ENCODE measurements at regions not wholly inside any gene's neighbourhood (a gene's known extent, or its start where the extent isn't known, plus 50 kb on each side); places are given as distances from the start of the nearest gene placed in this dataset.

DNA sequence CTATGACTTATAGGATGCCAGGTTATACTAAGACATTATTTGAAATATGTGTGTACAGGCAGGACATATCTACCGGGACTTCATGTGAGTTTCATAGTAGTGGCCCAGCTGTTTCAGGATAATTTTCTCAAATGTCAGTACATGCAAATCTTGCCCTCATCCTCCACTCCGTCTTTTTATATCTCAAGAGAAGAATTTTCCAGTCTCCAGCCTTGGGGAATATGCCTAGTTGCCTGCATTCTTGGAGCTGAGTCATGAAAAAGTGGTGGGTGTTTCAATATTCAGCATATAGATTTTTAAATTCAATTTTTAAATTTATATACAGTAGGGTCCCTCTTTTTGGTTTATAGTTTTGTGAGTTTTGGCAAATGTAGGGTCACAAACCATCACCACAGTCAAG, 236.7 kb downstream of the OTUD1 start:
- Histone ChIP-seq H3K9me3 (no peaks in the 10 kb centered on the region), H3K4me3 (no peak overlapping the region), H3K4me1 (no peaks in the 10 kb centered on the region), H3K27me3 (no peaks in the 10 kb centered on the region), H3K36me3 (no peaks in the 10 kb centered on the region), H3K27ac (no peak overlapping the region)
- no peak for DNase-seq
- no peak for TF ChIP-seq POLR2A (IDR thresholded peaks at IDR 0.05)

DNA sequence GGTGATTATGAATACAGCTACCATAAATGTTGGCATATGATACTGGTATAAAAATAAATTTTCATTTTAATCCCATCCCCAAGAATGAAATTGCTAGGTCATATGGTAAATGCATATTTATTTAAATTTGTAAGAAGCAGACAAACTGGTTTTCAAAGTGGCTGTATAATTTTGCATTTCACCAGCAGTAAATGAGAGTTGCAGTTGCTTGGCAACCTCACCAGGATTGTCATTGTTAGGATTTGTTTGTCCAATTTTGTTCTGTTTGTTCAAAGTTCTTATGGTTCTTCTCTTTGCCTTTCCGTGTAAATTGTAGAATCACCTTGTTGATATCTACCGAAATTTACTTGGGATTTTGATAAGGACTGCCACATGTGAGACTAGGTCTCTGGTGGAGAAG, 237.4 kb downstream of the OTUD1 start:
- H3K4me1 ChIP-seq, result no peaks in the 10 kb centered on the region

DNA sequence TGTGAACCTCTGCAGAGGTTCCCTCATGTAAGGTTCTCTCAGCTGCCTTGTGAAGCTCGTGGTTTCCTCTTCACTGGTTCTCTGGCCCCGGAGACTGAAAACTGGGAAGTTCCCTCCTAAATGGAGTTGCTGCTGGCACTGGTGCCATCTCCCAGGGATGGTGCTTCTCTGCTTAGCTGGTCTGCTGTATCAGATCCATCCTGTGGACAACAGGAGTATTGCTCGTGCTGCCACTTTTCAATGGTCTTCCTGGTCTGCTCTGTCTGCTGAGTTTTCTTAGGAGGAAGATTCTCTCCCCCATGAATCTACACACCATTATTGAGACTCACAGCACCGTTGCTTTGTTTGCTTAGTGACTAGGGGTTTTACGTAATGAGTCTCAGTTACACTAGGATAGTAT, 247.8 kb downstream of the OTUD1 start:
- no peak for DNase-seq
- Histone ChIP-seq H3K4me3 (no peak overlapping the region), H3K27me3 (no peaks in the 10 kb centered on the region), H3K9me3 (no peaks in the 10 kb centered on the region), H3K27ac (no peak overlapping the region), H3K4me1 (no peaks in the 10 kb centered on the region), H3K36me3 (no peaks in the 10 kb centered on the region)
- TF ChIP-seq, protein P1, sequence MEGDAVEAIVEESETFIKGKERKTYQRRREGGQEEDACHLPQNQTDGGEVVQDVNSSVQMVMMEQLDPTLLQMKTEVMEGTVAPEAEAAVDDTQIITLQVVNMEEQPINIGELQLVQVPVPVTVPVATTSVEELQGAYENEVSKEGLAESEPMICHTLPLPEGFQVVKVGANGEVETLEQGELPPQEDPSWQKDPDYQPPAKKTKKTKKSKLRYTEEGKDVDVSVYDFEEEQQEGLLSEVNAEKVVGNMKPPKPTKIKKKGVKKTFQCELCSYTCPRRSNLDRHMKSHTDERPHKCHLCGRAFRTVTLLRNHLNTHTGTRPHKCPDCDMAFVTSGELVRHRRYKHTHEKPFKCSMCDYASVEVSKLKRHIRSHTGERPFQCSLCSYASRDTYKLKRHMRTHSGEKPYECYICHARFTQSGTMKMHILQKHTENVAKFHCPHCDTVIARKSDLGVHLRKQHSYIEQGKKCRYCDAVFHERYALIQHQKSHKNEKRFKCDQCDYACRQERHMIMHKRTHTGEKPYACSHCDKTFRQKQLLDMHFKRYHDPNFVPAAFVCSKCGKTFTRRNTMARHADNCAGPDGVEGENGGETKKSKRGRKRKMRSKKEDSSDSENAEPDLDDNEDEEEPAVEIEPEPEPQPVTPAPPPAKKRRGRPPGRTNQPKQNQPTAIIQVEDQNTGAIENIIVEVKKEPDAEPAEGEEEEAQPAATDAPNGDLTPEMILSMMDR (IDR thresholded peaks at IDR 0.05), result no peak
- TF ChIP-seq POLR2A (IDR thresholded peaks at IDR 0.05), result no peak

More for the DNA sequence above, 237.4 kb downstream of the OTUD1 start:
- Histone ChIP-seq H3K27ac (no peak overlapping the region), H3K36me3 (no peaks in the 10 kb centered on the region), H3K9me3 (no peaks in the 10 kb centered on the region), H3K27me3 (no peaks in the 10 kb centered on the region), H3K4me3 (no peak overlapping the region)
- no peak for TF ChIP-seq POLR2A (IDR thresholded peaks at IDR 0.05)
- TF ChIP-seq, protein P1 (IDR thresholded peaks at IDR 0.05), result no peak
- DNase-seq, result no peak

DNA sequence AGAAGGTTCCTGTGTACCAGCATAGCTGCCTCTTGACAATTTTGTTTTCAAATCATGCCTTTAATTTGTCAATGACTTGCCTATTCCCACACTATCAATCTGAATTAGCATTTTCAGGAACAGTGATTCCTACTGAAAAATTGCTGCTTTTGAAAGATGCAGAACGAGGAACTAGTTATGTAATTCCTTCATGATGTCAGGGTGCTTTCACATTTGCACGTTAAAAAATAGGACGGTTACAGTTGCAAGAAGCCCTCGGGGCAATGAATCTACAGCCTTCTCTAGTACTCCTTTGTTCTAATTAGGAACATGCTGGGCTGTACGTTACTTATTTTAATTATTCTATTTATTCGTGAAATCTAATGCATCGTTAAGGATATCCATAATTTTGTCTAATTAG, 253.9 kb downstream of the OTUD1 start:
- TF ChIP-seq, protein P1 (IDR thresholded peaks at IDR 0.05), result no peak
- TF ChIP-seq POLR2A (IDR thresholded peaks at IDR 0.05), result no peak
- H3K9me3 ChIP-seq, result no peaks in the 10 kb centered on the region
- no peak for DNase-seq
- no peak overlapping the region for H3K4me3 ChIP-seq
- H3K27me3 ChIP-seq, result peaks cover 0 to 10% of the 10 kb centered on the region in 2 donors
- no peaks in the 10 kb centered on the region for H3K36me3 ChIP-seq
- H3K27ac ChIP-seq, result no peak overlapping the region
- no peaks in the 10 kb centered on the region for H3K4me1 ChIP-seq

DNA sequence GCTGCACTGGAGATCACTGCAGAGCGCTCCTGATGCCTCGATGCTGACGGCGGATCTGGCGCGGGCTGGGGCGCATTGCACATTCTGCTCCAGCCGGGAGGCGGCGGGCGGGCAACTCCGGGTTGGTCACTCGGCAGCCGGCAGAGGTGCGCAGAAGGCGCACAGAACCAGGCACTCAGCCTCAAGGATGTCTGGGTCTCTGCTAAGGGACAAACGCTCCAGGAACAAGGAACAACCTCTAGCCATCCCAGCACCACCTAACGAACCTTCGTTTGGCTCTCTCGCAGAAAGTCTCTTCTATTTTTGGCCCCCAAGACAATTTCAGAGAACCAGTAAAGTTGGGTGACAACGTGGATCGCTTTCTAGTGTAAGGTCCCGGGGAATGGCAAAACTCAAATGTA, 254.6 kb downstream of the OTUD1 start:
- Histone ChIP-seq H3K27ac (no peak overlapping the region), H3K4me1 (no peaks in the 10 kb centered on the region), H3K27me3 (peaks cover 0 to 10% of the 10 kb centered on the region in 2 donors), H3K4me3 (no peak overlapping the region), H3K9me3 (no peaks in the 10 kb centered on the region), H3K36me3 (no peaks in the 10 kb centered on the region)
- TF ChIP-seq POLR2A (IDR thresholded peaks at IDR 0.05), result no peak
- TF ChIP-seq, protein P1 (IDR thresholded peaks at IDR 0.05), result no peak
- no peak for DNase-seq

DNA sequence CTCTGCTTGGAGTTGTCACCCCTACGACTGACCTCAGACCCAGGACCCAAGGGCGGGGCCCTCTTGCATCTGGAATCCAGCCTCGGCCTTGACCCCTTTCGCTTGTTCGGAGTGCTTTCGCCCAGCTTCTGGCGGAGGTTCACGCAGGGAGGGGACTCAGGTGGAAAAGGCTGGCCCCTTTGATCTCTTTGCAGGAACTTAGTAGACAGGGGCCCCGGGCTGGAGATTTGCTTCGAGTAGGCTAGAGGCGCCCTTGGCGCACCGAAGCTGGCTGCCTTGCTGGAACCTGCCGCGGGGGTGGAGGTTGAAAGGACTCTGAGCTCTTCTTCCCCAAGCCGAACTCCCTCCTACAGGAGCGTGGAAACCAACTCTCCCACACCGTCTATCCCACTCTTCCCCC, 255.1 kb downstream of the OTUD1 start:
- TF ChIP-seq, protein P1 (IDR thresholded peaks at IDR 0.05), result no peak
- no peak for TF ChIP-seq POLR2A (IDR thresholded peaks at IDR 0.05)
- no peaks in the 10 kb centered on the region for H3K36me3 ChIP-seq
- H3K9me3 ChIP-seq, result no peaks in the 10 kb centered on the region
- H3K4me1 ChIP-seq, result no peaks in the 10 kb centered on the region
- no peak overlapping the region for H3K27ac ChIP-seq
- DNase-seq, result no peak
- H3K4me3 ChIP-seq, result peak overlapping the region in 1 of 4 donors; percentile 34
- peaks cover 0 to 10% of the 10 kb centered on the region in 2 donors for H3K27me3 ChIP-seq

Measured in Peyer's patch (tissue), 4 donors.